HL-60 (cell line): ENCODE measurements at regions not wholly inside any gene's neighbourhood (a gene's known extent, or its start where the extent isn't known, plus 50 kb on each side); places are given as distances from the start of the nearest gene placed in this dataset.

Experiments
- DNase-seq, 2 experiments: peaks; one replicate each; pipeline ENCODE4 v3.0.0-alpha.2; 2010 to 2020; ENCODE audit warnings: low read depth in 1 of 2, low spot score in 1 of 2
- H3K27ac ChIP-seq: fragments of 250-450 bp; sonication (Bioruptor Pico); replicated peaks from 2 replicates; pipeline ENCODE4 v1.5.1; 2020; ENCODE audit warnings: mild to moderate bottlenecking, moderate library complexity
- H3K27me3 ChIP-seq: fragments of 250-450 bp; sonication (Bioruptor Pico); 2 replicates; pipeline ENCODE4 v1.5.1; 2021; ENCODE audit warnings: mild to moderate bottlenecking, moderate library complexity; ENCODE audit not compliant: insufficient read depth, poor library complexity, severe bottlenecking
- H3K4me3 ChIP-seq: replicated peaks from 2 replicates; pipeline ENCODE4 v1.5.1; 2011; ENCODE audit warnings: mild to moderate bottlenecking, control low read depth, low read length; ENCODE audit not compliant: insufficient read depth
- CTCF ChIP-seq: IDR thresholded peaks from one replicate; pipeline ENCODE4 v1.5.1; 2011; ENCODE audit warnings: low read length, control low read depth, inconsistent platforms; ENCODE audit not compliant: insufficient read depth
- GABPA ChIP-seq: IDR thresholded peaks from 2 replicates; pipeline ENCODE4 v1.6.1; 2012; ENCODE audit warnings: low read depth
- POLR2AphosphoS5 ChIP-seq: IDR thresholded peaks from 2 replicates; pipeline ENCODE4 v1.6.1; 2012; ENCODE audit warnings: low read depth
- REST ChIP-seq: IDR thresholded peaks from 2 replicates; pipeline ENCODE4 v1.6.1; 2012; ENCODE audit warnings: low read depth; ENCODE audit not compliant: insufficient replicate concordance
- SPI1 ChIP-seq: IDR thresholded peaks from 2 replicates; pipeline ENCODE4 v1.6.1; 2012; ENCODE audit warnings: low read depth, mild to moderate bottlenecking, borderline replicate concordance

- Histone ChIP-seq H3K27me3 (no peaks in the 10 kb centered on the region), H3K4me3 (no peak overlapping the region), H3K27ac (no peak overlapping the region)
- TF ChIP-seq SPI1, result no peak
- TF ChIP-seq POLR2AphosphoS5, result no peak
- no peak for TF ChIP-seq GABPA
- TF ChIP-seq CTCF, result no peak
- TF ChIP-seq REST, result no peak
- DNase-seq, result no peak
Observed at GRCh38 chr5:118653183-118653582, 335.2 kb downstream of the DTWD2 start.

GRCh38 chr5:118651002-118651401 lies 337.3 kb downstream of the DTWD2 start:
- H3K27ac ChIP-seq, result no peak overlapping the region
- no peak for DNase-seq
- H3K27me3 ChIP-seq, result no peaks in the 10 kb centered on the region
- H3K4me3 ChIP-seq, result no peak overlapping the region
- no peak for TF ChIP-seq SPI1
- TF ChIP-seq REST, result no peak
- no peak for TF ChIP-seq CTCF
- no peak for TF ChIP-seq POLR2AphosphoS5
- no peak for TF ChIP-seq GABPA

DNA sequence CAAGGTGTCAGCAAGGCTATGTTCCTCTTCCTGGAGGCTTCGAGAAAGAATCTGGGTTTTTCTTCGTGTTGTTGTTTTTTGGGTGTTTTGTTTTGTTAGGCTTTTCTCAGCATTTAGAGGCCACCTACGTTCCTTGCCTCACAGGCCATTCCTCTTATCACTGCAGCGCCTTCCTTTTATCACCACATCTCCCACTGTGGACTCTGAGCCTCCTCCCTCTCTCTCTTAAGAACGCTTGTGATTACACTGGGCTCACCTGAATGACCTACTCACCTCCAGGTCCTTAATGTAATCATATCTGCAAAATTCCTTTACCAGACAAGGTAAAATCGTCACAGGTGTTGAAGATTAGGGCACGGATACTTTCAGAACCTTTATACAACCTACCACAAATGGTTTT lies 340.8 kb downstream of the DTWD2 start:
- Histone ChIP-seq H3K4me3 (no peak overlapping the region), H3K27ac (no peak overlapping the region), H3K27me3 (no peaks in the 10 kb centered on the region)
- no peak for DNase-seq
- TF ChIP-seq REST, result no peak
- no peak for TF ChIP-seq GABPA
- no peak for TF ChIP-seq POLR2AphosphoS5
- TF ChIP-seq CTCF, result no peak
